ENCODE measurements at regions not wholly inside any gene's neighbourhood (a gene's known extent, or its start where the extent isn't known, plus 50 kb on each side); places are given as distances from the start of the nearest gene placed in this dataset.

DNA sequence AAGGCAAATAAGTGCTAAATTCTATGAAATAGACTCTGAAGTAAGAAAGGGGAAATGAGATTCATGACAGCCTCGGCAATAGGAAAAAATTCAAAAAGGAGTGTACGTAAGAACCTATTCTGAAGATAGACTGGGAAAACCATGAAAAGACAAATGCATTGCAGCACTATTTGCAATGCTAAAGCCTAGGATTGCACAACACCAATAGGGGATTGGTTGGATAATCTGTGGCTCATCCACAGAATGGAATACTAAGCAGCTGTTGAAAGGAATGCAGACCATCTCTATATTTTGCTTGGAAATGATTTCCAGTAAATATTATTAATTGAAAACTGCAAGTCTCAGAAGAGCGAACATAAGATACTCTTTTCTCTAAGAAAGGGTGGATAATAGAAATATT is 91.7 kb upstream of the CLMP start:
- Histone ChIP-seq H2AFZ (ENCODE audit: insufficient read depth, low read depth, low read length, poor library complexity, severe bottlenecking) (no peak overlapping the region), H3K27ac (ENCODE audit: low read depth in 1 of 2, low read length in 2 of 2) (no peak overlapping the region), H3K4me1 (ENCODE audit: control insufficient read depth in 1 of 2, insufficient read depth in 2 of 2, low read length in 2 of 2) (peaks cover 6 to 8% of the 10 kb centered on the region in 2 donors), H3K9ac (ENCODE audit: insufficient read depth, low read length, poor library complexity, severe bottlenecking) (no peak overlapping the region), H3K9me3 (replicated peaks in 1 of 2; ENCODE audit: control insufficient read depth in 1 of 2, insufficient read depth in 1 of 2, low read length in 2 of 2) (no peaks in the 10 kb centered on the region), H4K20me1 (ENCODE audit: insufficient read depth, low read length) (no peaks in the 10 kb centered on the region), H3K4me2 (replicated peaks; ENCODE audit: extremely low read depth, low read length, poor library complexity, severe bottlenecking) (no peak overlapping the region), H3K27me3 (ENCODE audit: control insufficient read depth in 2 of 2, insufficient read depth in 2 of 2, low read length in 2 of 2) (no peaks in the 10 kb centered on the region), H3K4me3 (replicated peaks in 1 of 3; ENCODE audit: low read depth in 2 of 3, low read length in 3 of 3) (no peak overlapping the region), H3K79me2 (ENCODE audit: insufficient read depth, low read length) (no peaks in the 10 kb centered on the region), H3K36me3 (replicated peaks in 1 of 2; ENCODE audit: control insufficient read depth in 1 of 2, insufficient read depth in 2 of 2, low read length in 2 of 2) (no peaks in the 10 kb centered on the region)
- Mint-ChIP-seq H3K27me3 (ENCODE audit: low read depth in 3 of 3) (peaks cover 0 to 2% (median 1%) of the 10 kb centered on the region in 3 donors), H3K4me3 (no peak overlapping the region), H3K9me3 (peaks cover 0 to 8% (median 3%) of the 10 kb centered on the region in 7 donors), H3K36me3 (no peaks in the 10 kb centered on the region), H3K27ac (no peak overlapping the region), H3K4me1 (peaks cover 25% of the 10 kb centered on the region)
- WGBS (ENCODE audit: insufficient coverage) = 0% methylated on average over 2 of the region's 3 CpGs
- intact Hi-C loops (cut with micrococcal nuclease) = no loop called here
- DNase-seq = no peak
- TF ChIP-seq, protein P1, sequence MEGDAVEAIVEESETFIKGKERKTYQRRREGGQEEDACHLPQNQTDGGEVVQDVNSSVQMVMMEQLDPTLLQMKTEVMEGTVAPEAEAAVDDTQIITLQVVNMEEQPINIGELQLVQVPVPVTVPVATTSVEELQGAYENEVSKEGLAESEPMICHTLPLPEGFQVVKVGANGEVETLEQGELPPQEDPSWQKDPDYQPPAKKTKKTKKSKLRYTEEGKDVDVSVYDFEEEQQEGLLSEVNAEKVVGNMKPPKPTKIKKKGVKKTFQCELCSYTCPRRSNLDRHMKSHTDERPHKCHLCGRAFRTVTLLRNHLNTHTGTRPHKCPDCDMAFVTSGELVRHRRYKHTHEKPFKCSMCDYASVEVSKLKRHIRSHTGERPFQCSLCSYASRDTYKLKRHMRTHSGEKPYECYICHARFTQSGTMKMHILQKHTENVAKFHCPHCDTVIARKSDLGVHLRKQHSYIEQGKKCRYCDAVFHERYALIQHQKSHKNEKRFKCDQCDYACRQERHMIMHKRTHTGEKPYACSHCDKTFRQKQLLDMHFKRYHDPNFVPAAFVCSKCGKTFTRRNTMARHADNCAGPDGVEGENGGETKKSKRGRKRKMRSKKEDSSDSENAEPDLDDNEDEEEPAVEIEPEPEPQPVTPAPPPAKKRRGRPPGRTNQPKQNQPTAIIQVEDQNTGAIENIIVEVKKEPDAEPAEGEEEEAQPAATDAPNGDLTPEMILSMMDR (IDR thresholded peaks at IDR 0.05) = no peak

DNA sequence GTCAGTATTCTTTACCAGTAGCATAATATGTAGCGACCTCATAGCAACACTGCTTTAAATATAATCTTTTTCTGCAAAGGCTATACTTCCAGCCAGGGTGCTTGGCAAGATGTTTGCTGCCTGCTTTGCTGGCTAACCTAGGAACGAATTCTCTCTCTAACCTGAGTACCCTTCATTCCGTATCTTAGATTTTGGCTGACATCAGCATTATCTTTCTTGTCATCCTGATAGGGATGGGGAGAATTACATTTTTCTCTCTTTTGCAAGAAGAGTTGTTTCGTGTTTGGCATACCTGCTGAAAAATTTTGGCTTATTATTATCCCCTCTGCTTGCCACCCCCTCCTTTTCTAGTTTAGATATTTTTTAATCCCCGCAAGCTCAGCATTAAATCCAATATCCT is 91.2 kb upstream of the CLMP start:
- peaks cover 1 to 4% (median 2%) of the 10 kb centered on the region in 3 donors for H3K27me3 Mint-ChIP-seq (ENCODE audit: low read depth in 3 of 3)
- TF ChIP-seq, protein P1 (IDR thresholded peaks at IDR 0.05) = no peak
- peaks cover 25% of the 10 kb centered on the region for H3K4me1 Mint-ChIP-seq
- Histone ChIP-seq H3K27ac (ENCODE audit: low read depth in 1 of 2, low read length in 2 of 2) (no peak overlapping the region), H3K4me2 (replicated peaks; ENCODE audit: extremely low read depth, low read length, poor library complexity, severe bottlenecking) (no peak overlapping the region), H3K4me1 (ENCODE audit: control insufficient read depth in 1 of 2, insufficient read depth in 2 of 2, low read length in 2 of 2) (peaks cover 6 to 8% of the 10 kb centered on the region in 2 donors), H3K27me3 (ENCODE audit: control insufficient read depth in 2 of 2, insufficient read depth in 2 of 2, low read length in 2 of 2) (no peaks in the 10 kb centered on the region), H3K4me3 (replicated peaks in 1 of 3; ENCODE audit: low read depth in 2 of 3, low read length in 3 of 3) (no peak overlapping the region), H4K20me1 (ENCODE audit: insufficient read depth, low read length) (no peaks in the 10 kb centered on the region), H2AFZ (ENCODE audit: insufficient read depth, low read depth, low read length, poor library complexity, severe bottlenecking) (no peak overlapping the region), H3K9me3 (replicated peaks in 1 of 2; ENCODE audit: control insufficient read depth in 1 of 2, insufficient read depth in 1 of 2, low read length in 2 of 2) (no peaks in the 10 kb centered on the region), H3K9ac (ENCODE audit: insufficient read depth, low read length, poor library complexity, severe bottlenecking) (no peak overlapping the region), H3K36me3 (replicated peaks in 1 of 2; ENCODE audit: control insufficient read depth in 1 of 2, insufficient read depth in 2 of 2, low read length in 2 of 2) (no peaks in the 10 kb centered on the region), H3K79me2 (ENCODE audit: insufficient read depth, low read length) (no peaks in the 10 kb centered on the region)
- DNase-seq = no peak
- intact Hi-C loops (cut with micrococcal nuclease) = no loop called here
- no peaks in the 10 kb centered on the region for H3K36me3 Mint-ChIP-seq
- no CpG with 5 or more reads among the region's 5 CpGs for WGBS (ENCODE audit: insufficient coverage)
- no peak overlapping the region for H3K4me3 Mint-ChIP-seq
- peaks cover 0 to 8% (median 3%) of the 10 kb centered on the region in 7 donors for H3K9me3 Mint-ChIP-seq
- no peak overlapping the region for H3K27ac Mint-ChIP-seq

Data from CD14-positive monocyte (primary cell).